ENCODE measurements at regions not wholly inside any gene's neighbourhood (a gene's known extent, or its start where the extent isn't known, plus 50 kb on each side); places are given as distances from the start of the nearest gene placed in this dataset.

GRCh38 chr19:31430381-31430780 lies 81.1 kb upstream of the TSHZ3 start:
- H3K4me3 ChIP-seq (ENCODE audit: low read depth, low read length): no peak overlapping the region
- TF ChIP-seq CTCF (IDR thresholded peaks at IDR 0.05; ENCODE audit: low read depth, low read length): no peak

GRCh38 chr19:31432201-31432810 lies 83.1 kb upstream of the TSHZ3 start:
- TF ChIP-seq CTCF (IDR thresholded peaks at IDR 0.05; ENCODE audit: low read depth, low read length): no peak
- no peak overlapping the region for H3K4me3 ChIP-seq (ENCODE audit: low read depth, low read length)

GRCh38 chr19:31436121-31436776 lies 87.0 kb upstream of the TSHZ3 start:
- TF ChIP-seq CTCF (IDR thresholded peaks at IDR 0.05; ENCODE audit: low read depth, low read length): no peak
- no peak overlapping the region for H3K4me3 ChIP-seq (ENCODE audit: low read depth, low read length)

- no peak for TF ChIP-seq CTCF (IDR thresholded peaks at IDR 0.05; ENCODE audit: low read depth, low read length)
- no peak overlapping the region for H3K4me3 ChIP-seq (ENCODE audit: low read depth, low read length)
Observed at GRCh38 chr19:31438401-31439269, 89.4 kb upstream of the TSHZ3 start.

- H3K4me3 ChIP-seq (ENCODE audit: low read depth, low read length): no peak overlapping the region
- TF ChIP-seq CTCF (IDR thresholded peaks at IDR 0.05; ENCODE audit: low read depth, low read length): no peak
Observed at GRCh38 chr19:31439270-31439573, 90.0 kb upstream of the TSHZ3 start.

- no peak overlapping the region for H3K4me3 ChIP-seq (ENCODE audit: low read depth, low read length)
- no peak for TF ChIP-seq CTCF (IDR thresholded peaks at IDR 0.05; ENCODE audit: low read depth, low read length)
Observed at GRCh38 chr19:31444931-31445330, 95.7 kb upstream of the TSHZ3 start.

GRCh38 chr19:31445406-31445805 lies 96.2 kb upstream of the TSHZ3 start:
- no peak overlapping the region for H3K4me3 ChIP-seq (ENCODE audit: low read depth, low read length)
- no peak for TF ChIP-seq CTCF (IDR thresholded peaks at IDR 0.05; ENCODE audit: low read depth, low read length)

All from WI38 (cell line).